IMR-90 (cell line): ENCODE measurements at regions not wholly inside any gene's neighbourhood (a gene's known extent, or its start where the extent isn't known, plus 50 kb on each side); places are given as distances from the start of the nearest gene placed in this dataset.
"Not testable (repeated sequence)": the region's sequence is repeated elsewhere in the genome, so short reads cannot be mapped to it uniquely, and the experiment has no call there.

ENCODE experiments used
- ATAC-seq: fragments of 200-7000 bp; cut with Tn5 transposase; 2 replicates; pipeline ENCODE4 v1.9.1; 2020; ENCODE audit warnings: low read depth, mild to moderate bottlenecking, moderate library complexity
- BruUV-seq: library from RNA; stranded (reverse); fragments of 400-500 nt; replicated peaks from 2 replicates; lab custom pipeline; 2021; lab: Mats Ljungman, UMichigan
- CTCF ChIA-PET: fragments of 300-600 bp; formaldehyde crosslinking; extraction: SDS; loops from one replicate; lab custom pipeline; 2021; ENCODE audit warnings: antibody characterized with exemption; lab: Yijun Ruan, JAX
- POLR2A ChIA-PET: fragments of 300-600 bp; sonication (Branson Sonifier 250); formaldehyde crosslinking; loops from one replicate; lab custom pipeline; 2022; ENCODE audit warnings: antibody characterized with exemption; ENCODE audit not compliant: unreplicated experiment; lab: Charles Lee
- DNase-seq: peaks from one replicate; pipeline ENCODE4 v3.0.0; 2013
- H2AFZ ChIP-seq: replicated peaks from 2 replicates; pipeline ENCODE3; 2013; ENCODE audit warnings: low read length, mild to moderate bottlenecking; ENCODE audit not compliant: poor library complexity
- H2AK5ac ChIP-seq: 2 replicates; pipeline ENCODE4 v1.6.1; 2013; ENCODE audit warnings: low read depth, low read length, inconsistent platforms
- H2AK9ac ChIP-seq: replicated peaks from 2 replicates; pipeline ENCODE3; 2013; ENCODE audit warnings: mild to moderate bottlenecking, low read depth, low read length, moderate library complexity; ENCODE audit not compliant: poor library complexity
- H2BK120ac ChIP-seq: 2 replicates; pipeline ENCODE4 v1.6.1; 2013; ENCODE audit warnings: low read depth, low read length, inconsistent platforms
- H2BK15ac ChIP-seq: 3 replicates; pipeline ENCODE4 v1.6.1; 2013; ENCODE audit warnings: low read depth, low read length, inconsistent platforms
- H2BK20ac ChIP-seq: 2 replicates; pipeline ENCODE4 v1.6.1; 2013; ENCODE audit warnings: low read depth, mild to moderate bottlenecking, inconsistent platforms, low read length, moderate library complexity
- H2BK5ac ChIP-seq: 2 replicates; pipeline ENCODE4 v1.6.1; 2013; ENCODE audit warnings: mild to moderate bottlenecking, low read depth, low read length, inconsistent platforms; ENCODE audit not compliant: poor library complexity, severe bottlenecking
- H3K14ac ChIP-seq: replicated peaks from 2 replicates; pipeline ENCODE4 v1.6.1; 2013; ENCODE audit warnings: low read depth, low read length, inconsistent platforms
- H3K18ac ChIP-seq: 2 replicates; pipeline ENCODE4 v1.6.1; 2013; ENCODE audit warnings: low read depth, low read length, control low read depth
- H3K23ac ChIP-seq: 2 replicates; pipeline ENCODE4 v1.6.1; 2013; ENCODE audit warnings: low read depth, low read length, inconsistent platforms
- H3K27ac ChIP-seq: 2 replicates; pipeline ENCODE4 v1.5.1; 2013; ENCODE audit warnings: mild to moderate bottlenecking, control low read depth, low read length; ENCODE audit not compliant: insufficient read depth
- H3K27me3 ChIP-seq: 2 replicates; pipeline ENCODE4 v1.6.1; 2013; ENCODE audit warnings: low read length; ENCODE audit not compliant: control insufficient read depth, insufficient read depth
- H3K36me3 ChIP-seq: 2 replicates; pipeline ENCODE4 v1.6.1; 2013; ENCODE audit warnings: low read length, mixed read lengths; ENCODE audit not compliant: control insufficient read depth, insufficient read depth
- H3K4ac ChIP-seq: 2 replicates; pipeline ENCODE4 v1.6.1; 2013; ENCODE audit warnings: low read depth, low read length, inconsistent platforms
- H3K4me1 ChIP-seq: 2 replicates; pipeline ENCODE4 v1.6.1; 2013; ENCODE audit warnings: low read length, mixed read lengths; ENCODE audit not compliant: control insufficient read depth, insufficient read depth
- H3K4me2 ChIP-seq: 2 replicates; pipeline ENCODE4 v1.6.1; 2013; ENCODE audit warnings: low read depth, mild to moderate bottlenecking, control low read depth, low read length, moderate library complexity
- H3K4me3 ChIP-seq: 2 replicates; pipeline ENCODE4 v1.5.1; 2013; ENCODE audit warnings: low read depth, mild to moderate bottlenecking, control low read depth, low read length, moderate library complexity; ENCODE audit not compliant: insufficient read depth
- H3K56ac ChIP-seq: 2 replicates; pipeline ENCODE4 v1.6.1; 2013; ENCODE audit warnings: low read length, inconsistent platforms; ENCODE audit not compliant: insufficient read depth; ENCODE audit errors: extremely low read depth
- H3K79me1 ChIP-seq, 2 experiments: 2 replicates each; pipeline ENCODE4 v1.6.1; 2013; ENCODE audit warnings: low read length in 2 of 2, inconsistent platforms in 1 of 2, low read depth in 1 of 2
- H3K9ac ChIP-seq: 2 replicates; pipeline ENCODE4 v1.6.1; 2013; ENCODE audit warnings: low read depth, low read length, control low read depth
- H3K9me1 ChIP-seq: 2 replicates; pipeline ENCODE4 v1.6.1; 2013; ENCODE audit warnings: low read length, inconsistent platforms; ENCODE audit not compliant: insufficient read depth
- H3K9me3 ChIP-seq: 2 replicates; pipeline ENCODE4 v1.6.1; 2013; ENCODE audit warnings: low read length; ENCODE audit not compliant: control insufficient read depth, insufficient read depth
- H4K20me1 ChIP-seq: 2 replicates; pipeline ENCODE4 v1.6.1; 2013; ENCODE audit warnings: low read length, inconsistent platforms; ENCODE audit not compliant: insufficient read depth
- H4K5ac ChIP-seq: 2 replicates; pipeline ENCODE4 v1.6.1; 2013; ENCODE audit warnings: mild to moderate bottlenecking, low read depth, low read length, control low read depth
- H4K8ac ChIP-seq, 2 experiments: 2 replicates each; pipeline ENCODE4 v1.6.1; 2013; ENCODE audit warnings: low read depth in 2 of 2, low read length in 2 of 2, control low read depth in 1 of 2, inconsistent platforms in 1 of 2
- H4K91ac ChIP-seq: 2 replicates; pipeline ENCODE4 v1.6.1; 2013; ENCODE audit warnings: low read depth, low read length, inconsistent platforms; ENCODE audit not compliant: insufficient read depth
- FOS ChIP-seq: fragments of 150-350 bp; IDR thresholded peaks from 2 replicates; pipeline ENCODE4 v1.6.1; 2016; ENCODE audit warnings: low read depth, low read length
- MAFK ChIP-seq: IDR thresholded peaks from 2 replicates; pipeline ENCODE4 v1.6.1; 2012; ENCODE audit warnings: low read depth, low read length, improper control_type of control experiment
- MAZ ChIP-seq: IDR thresholded peaks from 2 replicates; pipeline ENCODE4 v1.6.1; 2012; ENCODE audit warnings: low read depth, mild to moderate bottlenecking, low read length, improper control_type of control experiment, moderate library complexity, borderline replicate concordance
- NFE2L2 ChIP-seq: fragments of 150-350 bp; IDR thresholded peaks from 2 replicates; pipeline ENCODE4 v1.6.1; 2016; ENCODE audit warnings: low read depth, mild to moderate bottlenecking, low read length
- SMC3 ChIP-seq: fragments of 150-350 bp; IDR thresholded peaks from 2 replicates; pipeline ENCODE4 v1.6.1; 2016; ENCODE audit warnings: low read depth, mild to moderate bottlenecking, antibody characterized with exemption, low read length, moderate library complexity
- WGBS, 2 experiments: methylation state at CpG; one replicate each; pipeline versions ENCODE4 v1.1.5 to v1.1.7; 2013; ENCODE audit warnings: missing lambda C conversion rate in 2 of 2; ENCODE audit not compliant: insufficient read length in 1 of 2; ENCODE audit errors: extremely low coverage in 2 of 2; 5-methylcytosine and 5-hydroxymethylcytosine counted together
- dilution Hi-C: fragments of 300-500 bp; cut with HindIII; formaldehyde crosslinking; loops from one replicate; pipeline ENCODE4 v1.14.3; 2018; ENCODE audit warnings: low sequenced_read_pairs; ENCODE audit not compliant: unreplicated experiment
- in situ Hi-C: fragments of 300-500 bp; cut with MboI; formaldehyde crosslinking; loops from 3 replicates; pipeline ENCODE4 v1.14.3; 2019; ENCODE audit warnings: low sequenced_read_pairs, inconsistent platforms, mixed read lengths
- intact Hi-C: fragments of 100-400 bp; cut with micrococcal nuclease; formaldehyde crosslinking; loops from 2 replicates; pipeline ENCODE4 v1.10.0; 2022

DNA sequence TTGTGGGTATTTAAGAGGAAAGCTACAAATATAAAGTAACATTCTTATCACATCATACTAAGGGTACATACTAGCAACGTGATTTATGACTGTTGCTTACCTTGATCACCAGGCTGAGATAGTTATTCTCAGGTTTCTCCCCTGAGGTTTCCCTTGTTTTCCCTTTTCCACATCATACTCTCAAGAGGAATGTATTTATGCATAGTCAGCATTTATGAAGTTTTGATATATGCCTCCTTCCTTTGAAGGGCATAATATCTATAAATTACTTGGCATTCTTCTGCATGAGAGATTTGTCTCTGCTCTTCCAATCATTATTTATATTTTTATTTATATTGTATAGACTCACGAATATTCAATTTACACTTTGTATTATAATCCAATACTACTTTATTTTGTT is 726.7 kb upstream of the ADGRB3 start:
- dilution Hi-C loops (no loop called here), intact Hi-C loops (no loop called here), in situ Hi-C loops (no loop called here)
- no peak overlapping the region for H3K18ac ChIP-seq
- no peak overlapping the region for H3K23ac ChIP-seq
- H3K4me1 ChIP-seq: no peaks in the 10 kb centered on the region
- H3K27ac ChIP-seq: no peak overlapping the region
- H4K8ac ChIP-seq: no peak overlapping the region
- no peak overlapping the region for H3K9ac ChIP-seq
- H3K9me1 ChIP-seq: no peaks in the 10 kb centered on the region
- no peak overlapping the region for H2AK5ac ChIP-seq
- CTCF ChIA-PET: interaction anchor here (0.7 kb wide), 1 partner anchor 552 kb away, joined by 3 read pairs; no protein-coding TSS in a partner anchor
- TF ChIP-seq MAZ (no peak), FOS (no peak), SMC3 (no peak), MAFK (peak; percentile 99), NFE2L2 (no peak)
- no peaks in the 10 kb centered on the region for H3K9me3 ChIP-seq
- H2AFZ ChIP-seq: no peak overlapping the region
- ATAC-seq: no peak
- POLR2A ChIA-PET: no interaction called here
- no peaks in the 10 kb centered on the region for H3K36me3 ChIP-seq
- H3K4me3 ChIP-seq: no peak overlapping the region
- no peak overlapping the region for H2BK5ac ChIP-seq
- no peak overlapping the region for H2BK120ac ChIP-seq
- no peak overlapping the region for H2BK20ac ChIP-seq
- no peaks in the 10 kb centered on the region for H3K79me1 ChIP-seq
- no peak overlapping the region for H3K4me2 ChIP-seq
- no peak for DNase-seq
- H2BK15ac ChIP-seq: no peak overlapping the region
- no peak overlapping the region for H3K4ac ChIP-seq
- H4K5ac ChIP-seq: no peak overlapping the region
- BruUV-seq: no TSS peak
- no peak overlapping the region for H4K91ac ChIP-seq
- H4K20me1 ChIP-seq: no peaks in the 10 kb centered on the region
- WGBS, 2 experiments: no CpG with 5 or more reads among the region's 2 CpGs
- no peaks in the 10 kb centered on the region for H3K27me3 ChIP-seq
- no peak overlapping the region for H3K14ac ChIP-seq
- H3K56ac ChIP-seq: no peak overlapping the region
- no peak overlapping the region for H2AK9ac ChIP-seq

DNA sequence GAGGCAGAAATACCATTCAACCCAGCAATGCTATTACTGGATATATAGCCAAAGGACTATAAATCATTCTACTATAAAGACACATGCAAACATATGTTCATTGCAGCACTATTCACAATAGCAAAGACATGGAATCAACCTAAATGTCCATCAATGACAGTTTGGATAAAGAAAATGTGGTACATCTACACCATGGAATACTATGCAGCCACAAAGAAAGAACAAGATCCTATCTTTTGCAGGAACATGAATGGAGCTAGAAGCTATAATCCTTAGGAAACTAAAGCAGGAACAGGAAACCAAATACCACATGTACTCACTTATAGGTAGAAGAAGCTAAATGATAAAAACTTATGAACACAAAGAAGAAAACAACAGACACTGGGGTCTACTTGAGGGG is 730.3 kb upstream of the ADGRB3 start:
- H3K56ac ChIP-seq, H3K36me3 ChIP-seq, H3K27ac ChIP-seq, H2AK9ac ChIP-seq, DNase-seq, H4K91ac ChIP-seq, H3K4ac ChIP-seq, dilution Hi-C loops, H2AK5ac ChIP-seq, H2BK5ac ChIP-seq, ATAC-seq, CTCF ChIA-PET, H2AFZ ChIP-seq, H3K9me1 ChIP-seq, H4K8ac ChIP-seq, H2BK15ac ChIP-seq, H3K14ac ChIP-seq, H3K23ac ChIP-seq, BruUV-seq, H3K4me1 ChIP-seq, H3K79me1 ChIP-seq, H3K9ac ChIP-seq, H3K18ac ChIP-seq, in situ Hi-C loops, H4K5ac ChIP-seq, H3K9me3 ChIP-seq, H3K27me3 ChIP-seq, intact Hi-C loops, H2BK20ac ChIP-seq, H3K4me2 ChIP-seq, H4K20me1 ChIP-seq, H2BK120ac ChIP-seq, H3K4me3 ChIP-seq, POLR2A ChIA-PET: not testable (repeated sequence)
